HCT116 (cell line): ENCODE measurements at regions not wholly inside any gene's neighbourhood (a gene's known extent, or its start where the extent isn't known, plus 50 kb on each side); places are given as distances from the start of the nearest gene placed in this dataset.

Experiments used
- ATAC-seq: fragments of 200-7000 bp; cut with Tn5 transposase; 2 replicates; pipeline ENCODE4 v1.9.1; 2020; ENCODE audit warnings: mild to moderate bottlenecking, moderate library complexity
- BruUV-seq: library from RNA; stranded (reverse); fragments of 400-500 nt; replicated peaks from 2 replicates; lab custom pipeline; 2021; lab: Mats Ljungman, UMichigan
- CTCF ChIA-PET: fragments of 300-600 bp; sonication (Branson Sonifier 250); formaldehyde crosslinking; loops from one replicate; lab custom pipeline; 2021; ENCODE audit warnings: antibody characterized with exemption; lab: Charles Lee
- POLR2A ChIA-PET: fragments of 300-600, 350-600 bp; sonication (Branson Sonifier 250); formaldehyde crosslinking; loops from one replicate; lab custom pipeline; 2021; ENCODE audit warnings: antibody characterized with exemption; lab: Charles Lee
- RAD21 ChIA-PET, 2 experiments: fragments of 300-600 bp; sonication (Branson Sonifier 250); formaldehyde crosslinking; loops; one replicate each; lab custom pipeline; 2023; ENCODE audit warnings: low total read pairs in 2 of 2; ENCODE audit not compliant: uncharacterized antibody in 2 of 2, unreplicated experiment in 2 of 2, low non-redundant PET in 1 of 2; lab: Charles Lee
- DNase-seq: peaks from one replicate; pipeline ENCODE4 v3.0.0-alpha.2; 2010; ENCODE audit warnings: low read depth, low spot score
- H2AFZ ChIP-seq: fragments of 200-600 bp; shearing (Covaris generic), sonication (generic); 2 replicates; pipeline ENCODE4 v1.6.1; 2017; ENCODE audit warnings: low read depth, mixed run types, mixed read lengths, antibody characterized with exemption, low read length; ENCODE audit not compliant: poor library complexity, severe bottlenecking
- H3K27ac ChIP-seq: 2 replicates; pipeline ENCODE4 v1.5.1; 2012; ENCODE audit warnings: low read depth, low read length
- H3K27me3 ChIP-seq: fragments of 200-600 bp; sonication (generic); 2 replicates; pipeline ENCODE4 v1.6.1; 2016; ENCODE audit warnings: mixed run types, low read length, mixed read lengths; ENCODE audit not compliant: insufficient read depth
- H3K36me3 ChIP-seq, 2 experiments: fragments of 200-500 bp in 1 of 2; fragments of 200-600 bp in 1 of 2; sonication (Bioruptor generic) in 1 of 2; sonication (generic) in 1 of 2; 2 replicates each; pipeline versions ENCODE4 v1.5.1 to v1.6.1; 2014 to 2016; ENCODE audit warnings: low read length in 2 of 2, inconsistent platforms in 1 of 2, mixed read lengths in 1 of 2, mixed run types in 1 of 2; ENCODE audit not compliant: insufficient read depth in 2 of 2, control insufficient read depth in 1 of 2
- H3K4me1 ChIP-seq, 2 experiments: fragments of 200-600 bp in 1 of 2; sonication (generic) in 1 of 2; 2 replicates each; pipeline versions ENCODE4 v1.5.1 to v1.6.1; 2012 to 2017; ENCODE audit warnings: low read length in 2 of 2, inconsistent platforms in 1 of 2, mild to moderate bottlenecking in 1 of 2, mixed read lengths in 1 of 2, mixed run types in 1 of 2, moderate library complexity in 1 of 2; ENCODE audit not compliant: insufficient read depth in 2 of 2, control insufficient read depth in 1 of 2
- H3K4me2 ChIP-seq: fragments of 200-600 bp; sonication (generic); 2 replicates; pipeline ENCODE4 v1.6.1; 2017; ENCODE audit warnings: mixed run types, low read length, mixed read lengths
- H3K4me3 ChIP-seq, 2 experiments: fragments of 200-600 bp in 1 of 2; sonication (generic) in 1 of 2; replicated peaks in 1 of 2; 2 replicates each; pipeline ENCODE4 v1.5.1; 2011 to 2016; ENCODE audit warnings: low read length in 2 of 2, control low read depth in 1 of 2, low read depth in 1 of 2, mild to moderate bottlenecking in 1 of 2, mixed read lengths in 1 of 2, mixed run types in 1 of 2
- H3K79me2 ChIP-seq: fragments of 200-600 bp; sonication (generic); 2 replicates; pipeline ENCODE4 v1.6.1; 2017; ENCODE audit warnings: mild to moderate bottlenecking, mixed run types, low read length, moderate library complexity, mixed read lengths; ENCODE audit not compliant: insufficient read depth
- H3K9ac ChIP-seq: fragments of 200-600 bp; sonication (generic); 2 replicates; pipeline ENCODE4 v1.6.1; 2016; ENCODE audit warnings: low read length, mixed read lengths
- H3K9me2 ChIP-seq: fragments of 200-600 bp; sonication (generic), shearing (Covaris generic); 2 replicates; pipeline ENCODE4 v1.6.1; 2017; ENCODE audit warnings: mixed run types, mild to moderate bottlenecking, moderate library complexity; ENCODE audit not compliant: insufficient read depth
- H3K9me3 ChIP-seq, 2 experiments: fragments of 200-500 bp in 1 of 2; fragments of 200-600 bp in 1 of 2; sonication (Bioruptor generic) in 1 of 2; sonication (generic) in 1 of 2; 2 replicates each; pipeline ENCODE4 v1.6.1; 2014 to 2017; ENCODE audit warnings: low read length in 2 of 2, mixed read lengths in 2 of 2, inconsistent platforms in 1 of 2, low read depth in 1 of 2, mild to moderate bottlenecking in 1 of 2, mixed run types in 1 of 2, moderate library complexity in 1 of 2; ENCODE audit not compliant: control insufficient read depth in 1 of 2, insufficient read depth in 1 of 2
- H4K20me1 ChIP-seq: fragments of 200-600 bp; sonication (generic), shearing (Covaris generic); 2 replicates; pipeline ENCODE4 v1.6.1; 2017; ENCODE audit warnings: mixed run types, mild to moderate bottlenecking, moderate library complexity; ENCODE audit not compliant: insufficient read depth
- ATF3 ChIP-seq: IDR thresholded peaks from 2 replicates; pipeline ENCODE4 v1.6.1; 2012
- CBX3 ChIP-seq: IDR thresholded peaks from 2 replicates; pipeline ENCODE4 v1.6.1; 2012; ENCODE audit warnings: low read depth
- CEBPB ChIP-seq: IDR thresholded peaks from 2 replicates; pipeline ENCODE4 v1.6.1; 2012; ENCODE audit warnings: low read depth
- EGR1 ChIP-seq: IDR thresholded peaks from 2 replicates; pipeline ENCODE4 v1.6.1; 2012; ENCODE audit warnings: low read depth
- EZH2phosphoT487 ChIP-seq: fragments of 200-600 bp; IDR thresholded peaks from 2 replicates; pipeline ENCODE4 v1.6.1; 2018; ENCODE audit warnings: antibody characterized with exemption, borderline replicate concordance
- FOSL1 ChIP-seq: IDR thresholded peaks from 2 replicates; pipeline ENCODE4 v1.6.1; 2012; ENCODE audit warnings: low read depth
- MAX ChIP-seq: IDR thresholded peaks from 2 replicates; pipeline ENCODE4 v1.6.1; 2012
- POLR2A ChIP-seq: IDR thresholded peaks from 2 replicates; pipeline ENCODE4 v1.7.0; 2011; ENCODE audit warnings: borderline replicate concordance; ENCODE audit not compliant: insufficient read depth, insufficient read length; ENCODE audit errors: extremely low read depth
- POLR2AphosphoS5 ChIP-seq: IDR thresholded peaks from 2 replicates; pipeline ENCODE4 v1.6.1; 2011; ENCODE audit warnings: mild to moderate bottlenecking, low read depth, low read length, moderate library complexity
- RAD21 ChIP-seq: IDR thresholded peaks from 2 replicates; pipeline ENCODE4 v1.6.1; 2012; ENCODE audit warnings: low read depth, mild to moderate bottlenecking
- SIN3A ChIP-seq: IDR thresholded peaks from 2 replicates; pipeline ENCODE4 v1.6.1; 2012; ENCODE audit warnings: low read depth
- SP1 ChIP-seq: IDR thresholded peaks from 2 replicates; pipeline ENCODE4 v1.6.1; 2012; ENCODE audit warnings: low read depth
- SRF ChIP-seq: IDR thresholded peaks from 2 replicates; pipeline ENCODE4 v1.6.1; 2012; ENCODE audit warnings: low read depth
- TCF7L2 ChIP-seq: IDR thresholded peaks from 2 replicates; pipeline ENCODE4 v1.7.0; 2011; ENCODE audit warnings: borderline replicate concordance, inconsistent platforms; ENCODE audit not compliant: insufficient read depth, insufficient read length; ENCODE audit errors: extremely low read depth
- YY1 ChIP-seq: IDR thresholded peaks from 2 replicates; pipeline ENCODE4 v1.6.1; 2011; ENCODE audit warnings: low read length, low read depth, moderate library complexity, mild to moderate bottlenecking; ENCODE audit not compliant: insufficient replicate concordance; ENCODE audit errors: extremely low read depth
- ZFX ChIP-seq: fragments of 450-650 bp; IDR thresholded peaks from 2 replicates; pipeline ENCODE4 v1.6.1; 2017
- ZNF274 ChIP-seq: fragments of 200-500 bp; sonication (Bioruptor generic); IDR thresholded peaks from 2 replicates; pipeline ENCODE4 v1.6.1; 2014; ENCODE audit warnings: mild to moderate bottlenecking, low read depth, low read length, inconsistent platforms
- intact Hi-C: fragments of 100-400 bp; cut with micrococcal nuclease; formaldehyde crosslinking; loops from 2 replicates; pipeline ENCODE4 v1.10.0; 2022
- TF ChIP-seq, protein P1 (sequence below): IDR thresholded peaks from 2 replicates; pipeline ENCODE4 v1.6.1; 2011; ENCODE audit warnings: mild to moderate bottlenecking, low read length, moderate library complexity; ENCODE audit not compliant: insufficient replicate concordance; ENCODE audit errors: extremely low read depth
- TF ChIP-seq, protein P2 (sequence below), 3 experiments: fragments of 200-600 bp in 1 of 3; sonication (generic) in 1 of 3; IDR thresholded peaks in 2 of 3; conservative IDR thresholded peaks in 1 of 3; 2 replicates each; pipeline ENCODE4 v1.5.1; 2012 to 2017; ENCODE audit warnings: low read depth in 2 of 3, low read length in 2 of 3, antibody characterized with exemption in 1 of 3, borderline replicate concordance in 1 of 3, control low read depth in 1 of 3, mild to moderate bottlenecking in 1 of 3, mixed read lengths in 1 of 3, mixed run types in 1 of 3, moderate library complexity in 1 of 3; ENCODE audit not compliant: insufficient read depth in 1 of 3

DNA sequence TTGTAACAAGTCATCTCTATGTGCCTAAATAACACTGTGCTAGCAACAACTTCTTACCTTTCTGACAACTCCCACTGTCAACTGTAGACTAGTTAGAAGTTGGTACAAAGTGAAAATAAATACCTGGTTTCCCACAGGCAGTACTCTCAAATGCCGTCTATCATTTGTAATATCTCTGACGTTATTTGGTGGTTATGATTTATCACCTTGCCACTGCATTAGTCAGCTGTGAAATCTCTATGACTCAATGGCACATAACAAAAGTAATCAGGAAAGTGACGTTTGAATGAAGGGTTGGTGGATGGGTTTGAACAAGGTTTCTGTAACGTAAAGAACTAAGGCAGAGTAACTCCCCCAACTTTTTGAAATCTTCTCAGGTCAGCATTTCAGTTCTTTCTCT is 592.3 kb downstream of the MAT2B start:
- BruUV-seq: no TSS peak
- ATAC-seq (no peak), DNase-seq (no peak)
- H3K4me1 ChIP-seq: no peaks in the 10 kb centered on the region
- H3K36me3 ChIP-seq: no peaks in the 10 kb centered on the region
- no peak overlapping the region for H3K9ac ChIP-seq
- RAD21 ChIA-PET: no interaction called here
- no peak overlapping the region for H3K4me2 ChIP-seq
- TF ChIP-seq POLR2AphosphoS5 (no peak), ZNF274 (no peak), EGR1 (no peak), EZH2phosphoT487 (no peak), ZFX (no peak), POLR2A (no peak), SP1 (no peak), MAX (no peak), CEBPB (no peak), FOSL1 (no peak), YY1 (no peak), SRF (no peak), ATF3 (no peak), SIN3A (no peak), CBX3 (no peak), RAD21 (no peak), TCF7L2 (no peak)
- TF ChIP-seq, protein P1, sequence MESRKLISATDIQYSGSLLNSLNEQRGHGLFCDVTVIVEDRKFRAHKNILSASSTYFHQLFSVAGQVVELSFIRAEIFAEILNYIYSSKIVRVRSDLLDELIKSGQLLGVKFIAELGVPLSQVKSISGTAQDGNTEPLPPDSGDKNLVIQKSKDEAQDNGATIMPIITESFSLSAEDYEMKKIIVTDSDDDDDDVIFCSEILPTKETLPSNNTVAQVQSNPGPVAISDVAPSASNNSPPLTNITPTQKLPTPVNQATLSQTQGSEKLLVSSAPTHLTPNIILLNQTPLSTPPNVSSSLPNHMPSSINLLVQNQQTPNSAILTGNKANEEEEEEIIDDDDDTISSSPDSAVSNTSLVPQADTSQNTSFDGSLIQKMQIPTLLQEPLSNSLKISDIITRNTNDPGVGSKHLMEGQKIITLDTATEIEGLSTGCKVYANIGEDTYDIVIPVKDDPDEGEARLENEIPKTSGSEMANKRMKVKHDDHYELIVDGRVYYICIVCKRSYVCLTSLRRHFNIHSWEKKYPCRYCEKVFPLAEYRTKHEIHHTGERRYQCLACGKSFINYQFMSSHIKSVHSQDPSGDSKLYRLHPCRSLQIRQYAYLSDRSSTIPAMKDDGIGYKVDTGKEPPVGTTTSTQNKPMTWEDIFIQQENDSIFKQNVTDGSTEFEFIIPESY: no peak
- TF ChIP-seq, protein P2, sequence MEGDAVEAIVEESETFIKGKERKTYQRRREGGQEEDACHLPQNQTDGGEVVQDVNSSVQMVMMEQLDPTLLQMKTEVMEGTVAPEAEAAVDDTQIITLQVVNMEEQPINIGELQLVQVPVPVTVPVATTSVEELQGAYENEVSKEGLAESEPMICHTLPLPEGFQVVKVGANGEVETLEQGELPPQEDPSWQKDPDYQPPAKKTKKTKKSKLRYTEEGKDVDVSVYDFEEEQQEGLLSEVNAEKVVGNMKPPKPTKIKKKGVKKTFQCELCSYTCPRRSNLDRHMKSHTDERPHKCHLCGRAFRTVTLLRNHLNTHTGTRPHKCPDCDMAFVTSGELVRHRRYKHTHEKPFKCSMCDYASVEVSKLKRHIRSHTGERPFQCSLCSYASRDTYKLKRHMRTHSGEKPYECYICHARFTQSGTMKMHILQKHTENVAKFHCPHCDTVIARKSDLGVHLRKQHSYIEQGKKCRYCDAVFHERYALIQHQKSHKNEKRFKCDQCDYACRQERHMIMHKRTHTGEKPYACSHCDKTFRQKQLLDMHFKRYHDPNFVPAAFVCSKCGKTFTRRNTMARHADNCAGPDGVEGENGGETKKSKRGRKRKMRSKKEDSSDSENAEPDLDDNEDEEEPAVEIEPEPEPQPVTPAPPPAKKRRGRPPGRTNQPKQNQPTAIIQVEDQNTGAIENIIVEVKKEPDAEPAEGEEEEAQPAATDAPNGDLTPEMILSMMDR (IDR thresholded peaks at IDR 0.05 in 2 of 3, conservative IDR thresholded peaks at IDR 0.05 in 1 of 3; ENCODE audit: borderline replicate concordance in 1 of 3, insufficient read depth in 1 of 3, low read depth in 2 of 3, low read length in 2 of 3): no peak
- H3K4me3 ChIP-seq: no peak overlapping the region
- intact Hi-C loops: no loop called here
- CTCF ChIA-PET: no interaction called here
- no peaks in the 10 kb centered on the region for H3K27me3 ChIP-seq
- no peak overlapping the region for H3K27ac ChIP-seq
- H3K9me2 ChIP-seq: no peaks in the 10 kb centered on the region
- H2AFZ ChIP-seq: no peak overlapping the region
- H4K20me1 ChIP-seq: no peaks in the 10 kb centered on the region
- H3K9me3 ChIP-seq: peaks cover 3 to 19% of the 10 kb centered on the region in 2 experiments; a peak in 2 of 4 replicates
- POLR2A ChIA-PET: no interaction called here
- H3K79me2 ChIP-seq: no peaks in the 10 kb centered on the region
